MG63 (cell line): ENCODE measurements at regions not wholly inside any gene's neighbourhood (a gene's known extent, or its start where the extent isn't known, plus 50 kb on each side); places are given as distances from the start of the nearest gene placed in this dataset.
"Not testable (repeated sequence)": the region's sequence is repeated elsewhere in the genome, so short reads cannot be mapped to it uniquely, and the experiment has no call there.

Source experiments
- DNase-seq: peaks from one replicate; pipeline ENCODE4 v3.0.0-alpha.2; 2020
- H3K27me3 ChIP-seq: fragments of 250-450 bp; sonication (Bioruptor Pico); 2 replicates; pipeline ENCODE4 v1.5.1; 2020; ENCODE audit warnings: mild to moderate bottlenecking, moderate library complexity
- H3K36me3 ChIP-seq: fragments of 250-450 bp; sonication (Bioruptor Pico); 2 replicates; pipeline ENCODE4 v1.5.1; 2020; ENCODE audit warnings: mild to moderate bottlenecking, moderate library complexity
- H3K4me3 ChIP-seq: fragments of 250-450 bp; sonication (Bioruptor Pico); 2 replicates; pipeline ENCODE4 v1.5.1; 2020; ENCODE audit warnings: mild to moderate bottlenecking, moderate library complexity
- H3K9me3 ChIP-seq: fragments of 250-450 bp; sonication (Bioruptor Pico); 2 replicates; pipeline ENCODE4 v1.5.1; 2020; ENCODE audit warnings: mild to moderate bottlenecking, moderate library complexity

- Histone ChIP-seq H3K9me3 (no peaks in the 10 kb centered on the region; the same call in 1 of the 2 replicates), H3K4me3 (no peak overlapping the region), H3K27me3 (no peaks in the 10 kb centered on the region), H3K36me3 (no peaks in the 10 kb centered on the region)
- DNase-seq: peak; percentile 13
These were observed 214.7 kb upstream of the PTGFR start for GRCh38 chr1:78275906-78276685.

DNA sequence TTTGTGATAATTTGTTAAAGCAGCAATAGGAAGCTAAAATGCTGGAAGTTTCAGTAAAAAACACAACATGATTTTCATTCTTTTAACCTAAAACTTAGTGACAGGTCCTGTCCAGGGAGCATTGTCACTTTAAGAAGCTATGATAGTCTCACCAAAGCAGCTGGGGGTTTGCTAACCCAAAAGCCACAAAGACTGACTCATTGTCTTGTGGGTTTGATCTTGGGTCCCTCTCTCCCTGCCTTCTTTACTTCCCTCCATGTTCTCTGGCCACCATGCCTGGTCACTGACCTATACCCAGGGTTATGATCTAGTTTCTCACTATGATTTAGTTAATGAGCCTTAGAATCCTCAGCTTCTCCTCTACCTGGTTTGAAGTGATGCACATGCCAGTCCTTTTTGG lies 213.5 kb upstream of the PTGFR start:
- H3K36me3 ChIP-seq: no peaks in the 10 kb centered on the region
- no peaks in the 10 kb centered on the region for H3K27me3 ChIP-seq
- DNase-seq: peak; percentile 41
- H3K4me3 ChIP-seq: no peak overlapping the region
- H3K9me3 ChIP-seq: no peaks in the 10 kb centered on the region; the same call in 1 of the 2 replicates

- Histone ChIP-seq H3K9me3 (no peaks in the 10 kb centered on the region), H3K4me3 (no peak overlapping the region), H3K36me3 (no peaks in the 10 kb centered on the region), H3K27me3 (no peaks in the 10 kb centered on the region)
- DNase-seq: no peak
These were observed 211.7 kb upstream of the PTGFR start for GRCh38 chr1:78279051-78279450.

DNA sequence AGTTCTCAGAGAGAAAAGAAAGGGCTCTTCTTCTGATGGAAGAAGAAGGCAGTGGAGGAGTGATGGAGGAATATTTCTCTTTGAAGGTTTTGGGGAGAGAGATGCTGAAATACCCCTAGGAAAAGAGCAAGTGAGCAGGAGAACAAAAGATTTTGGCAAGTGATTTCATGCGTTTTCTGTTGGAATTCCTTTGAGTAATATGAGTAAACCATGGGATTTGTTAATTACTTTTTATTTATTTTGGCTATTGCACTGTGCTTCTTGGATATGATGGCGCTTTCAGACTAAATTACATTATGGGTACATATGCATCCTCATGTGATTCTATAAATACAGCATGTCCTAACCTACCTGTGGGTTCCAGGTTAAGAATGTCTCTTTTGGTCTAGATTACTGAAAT lies 210.1 kb upstream of the PTGFR start:
- H3K9me3 ChIP-seq: no peaks in the 10 kb centered on the region
- H3K27me3 ChIP-seq: no peaks in the 10 kb centered on the region
- H3K4me3 ChIP-seq: no peak overlapping the region
- H3K36me3 ChIP-seq: no peaks in the 10 kb centered on the region
- DNase-seq: no peak

DNA sequence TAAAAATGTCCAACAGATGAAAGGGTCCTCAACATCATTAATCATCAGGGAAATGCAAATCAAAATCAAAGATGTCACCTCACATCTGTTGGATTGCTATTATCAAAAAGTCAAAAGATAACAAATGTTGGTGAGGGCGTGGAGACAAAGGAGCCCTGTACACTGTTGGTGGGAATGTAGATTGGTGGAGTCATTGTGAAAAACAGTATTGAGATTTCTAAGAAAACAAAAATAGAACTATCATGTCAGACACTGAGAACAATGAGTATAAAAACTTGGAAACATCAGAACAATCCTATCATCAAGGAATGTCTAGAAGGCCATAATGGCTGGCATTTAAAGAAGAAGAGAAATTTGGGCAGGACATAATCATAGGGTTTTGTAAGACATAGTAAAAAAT lies 209.2 kb upstream of the PTGFR start:
- H3K27me3 ChIP-seq: no peaks in the 10 kb centered on the region
- DNase-seq: no peak
- H3K36me3 ChIP-seq: no peaks in the 10 kb centered on the region
- H3K9me3 ChIP-seq: no peaks in the 10 kb centered on the region
- H3K4me3 ChIP-seq: no peak overlapping the region

- H3K9me3 ChIP-seq: no peaks in the 10 kb centered on the region
- no peak for DNase-seq
- H3K27me3 ChIP-seq: no peaks in the 10 kb centered on the region
- H3K36me3 ChIP-seq: no peaks in the 10 kb centered on the region
- H3K4me3 ChIP-seq: no peak overlapping the region
These were observed 207.1 kb upstream of the PTGFR start for GRCh38 chr1:78283691-78284090.

- no peaks in the 10 kb centered on the region for H3K36me3 ChIP-seq
- no peak for DNase-seq
- H3K4me3 ChIP-seq: no peak overlapping the region
- no peaks in the 10 kb centered on the region for H3K9me3 ChIP-seq
- H3K27me3 ChIP-seq: no peaks in the 10 kb centered on the region
These were observed 206.4 kb upstream of the PTGFR start for GRCh38 chr1:78284354-78284753.

DNA sequence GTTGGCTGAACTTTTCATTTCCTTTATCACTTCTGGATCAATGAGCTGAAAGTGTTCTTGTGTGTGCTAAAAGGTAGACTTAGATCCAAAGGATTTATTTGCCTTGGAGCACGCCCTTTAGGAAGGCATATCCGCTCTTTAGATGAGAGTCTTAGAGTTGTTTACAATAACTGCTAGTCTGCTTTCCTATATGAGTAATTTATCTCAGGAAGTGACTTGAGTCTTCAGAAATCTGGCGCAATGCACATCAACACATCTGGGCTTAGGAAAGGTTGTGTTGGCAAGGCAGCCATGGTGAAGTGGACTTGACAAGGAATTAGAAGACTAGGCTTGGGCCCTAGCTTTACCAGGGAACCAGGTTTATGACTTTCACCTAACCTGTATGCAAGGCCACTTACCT lies 204.1 kb upstream of the PTGFR start:
- H3K36me3 ChIP-seq: no peaks in the 10 kb centered on the region
- DNase-seq: peak; percentile 87
- no peaks in the 10 kb centered on the region for H3K27me3 ChIP-seq
- H3K9me3 ChIP-seq: no peaks in the 10 kb centered on the region
- H3K4me3 ChIP-seq: no peak overlapping the region

GRCh38 chr1:78289603-78290002 lies 201.2 kb upstream of the PTGFR start:
- Histone ChIP-seq H3K9me3 (no peaks in the 10 kb centered on the region), H3K36me3 (no peaks in the 10 kb centered on the region), H3K27me3 (no peaks in the 10 kb centered on the region), H3K4me3 (no peak overlapping the region)
- no peak for DNase-seq

DNA sequence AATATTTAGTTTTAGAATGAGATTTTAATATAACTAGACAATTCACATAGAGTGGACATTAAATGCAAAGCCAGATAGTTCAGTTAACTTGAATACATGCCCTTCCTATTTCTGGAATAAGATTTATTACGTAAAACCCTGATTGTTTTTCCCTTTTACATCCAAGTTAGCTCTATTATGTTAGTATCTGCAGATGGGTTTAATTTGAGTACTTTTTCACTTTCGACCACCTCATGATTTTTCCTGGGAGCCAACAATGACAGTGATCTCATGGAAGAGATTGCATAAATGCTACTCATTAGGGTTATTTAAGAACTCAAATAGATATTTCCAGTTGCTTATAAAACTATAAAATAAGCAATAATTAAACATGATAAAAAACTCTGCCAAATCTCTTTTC lies 199.4 kb upstream of the PTGFR start:
- H3K4me3 ChIP-seq: no peak overlapping the region
- H3K36me3 ChIP-seq: no peaks in the 10 kb centered on the region
- H3K27me3 ChIP-seq: no peaks in the 10 kb centered on the region
- no peaks in the 10 kb centered on the region for H3K9me3 ChIP-seq
- no peak for DNase-seq

DNA sequence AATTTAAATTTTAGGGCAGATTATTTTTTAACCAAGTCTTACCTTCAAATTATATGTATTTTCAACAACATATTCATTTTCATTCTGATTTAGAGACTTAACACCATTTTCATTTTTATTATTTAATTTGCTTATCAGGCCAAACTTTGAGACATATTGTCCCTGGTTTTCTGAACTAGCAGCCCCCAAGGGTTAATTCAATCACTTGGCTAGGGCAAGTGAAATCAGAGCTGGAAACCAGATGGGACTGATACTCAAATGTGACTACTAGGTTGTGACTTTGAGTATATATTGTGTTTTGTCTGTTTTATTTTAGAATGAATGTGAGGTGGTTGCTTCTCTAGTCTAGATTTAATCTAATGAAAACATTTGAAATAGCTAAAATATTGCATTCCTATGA lies 198.9 kb upstream of the PTGFR start:
- Histone ChIP-seq H3K9me3 (no peaks in the 10 kb centered on the region), H3K36me3 (no peaks in the 10 kb centered on the region), H3K27me3 (no peaks in the 10 kb centered on the region), H3K4me3 (no peak overlapping the region)
- DNase-seq: no peak

- no peaks in the 10 kb centered on the region for H3K9me3 ChIP-seq
- no peak overlapping the region for H3K4me3 ChIP-seq
- no peak for DNase-seq
- H3K36me3 ChIP-seq: no peaks in the 10 kb centered on the region
- no peaks in the 10 kb centered on the region for H3K27me3 ChIP-seq
These were observed 198.4 kb upstream of the PTGFR start for GRCh38 chr1:78292361-78292760.

- Histone ChIP-seq H3K4me3 (no peak overlapping the region), H3K27me3 (no peaks in the 10 kb centered on the region), H3K36me3 (no peaks in the 10 kb centered on the region), H3K9me3 (peaks cover 9% of the 10 kb centered on the region)
- DNase-seq: no peak
These were observed 192.9 kb upstream of the PTGFR start for GRCh38 chr1:78297836-78298235.

GRCh38 chr1:78298349-78298748 lies 192.4 kb upstream of the PTGFR start:
- Histone ChIP-seq H3K9me3 (peaks cover 13% of the 10 kb centered on the region), H3K27me3 (no peaks in the 10 kb centered on the region), H3K4me3 (no peak overlapping the region), H3K36me3 (no peaks in the 10 kb centered on the region)
- no peak for DNase-seq

DNA sequence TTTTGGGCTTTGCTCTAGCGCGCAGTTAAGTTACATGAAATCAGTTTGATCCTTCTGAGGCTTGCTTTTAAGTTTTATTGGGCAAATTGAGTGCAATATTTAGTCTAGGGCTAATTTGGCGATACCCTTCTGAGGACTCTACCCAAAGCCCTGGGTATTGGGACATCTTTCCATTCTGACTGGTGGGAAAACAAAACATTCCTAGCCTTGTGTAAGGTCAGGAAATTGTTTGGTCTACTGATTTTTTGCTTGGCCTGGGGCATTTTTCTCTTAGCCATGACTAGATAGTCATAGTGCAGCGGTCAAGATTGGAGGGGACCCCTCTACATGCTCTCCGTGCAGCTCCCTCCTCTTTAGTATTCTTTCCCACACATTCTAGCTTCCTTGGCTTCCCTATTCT lies 189.6 kb upstream of the PTGFR start:
- H3K36me3 ChIP-seq: no peaks in the 10 kb centered on the region
- no peaks in the 10 kb centered on the region for H3K27me3 ChIP-seq
- H3K4me3 ChIP-seq: no peak overlapping the region
- no peak for DNase-seq
- H3K9me3 ChIP-seq: peaks cover 13% of the 10 kb centered on the region

- DNase-seq: peak; percentile 83
- Histone ChIP-seq H3K27me3 (no peaks in the 10 kb centered on the region), H3K4me3 (no peak overlapping the region), H3K9me3 (peaks cover 13% of the 10 kb centered on the region), H3K36me3 (no peaks in the 10 kb centered on the region)
These were observed 187.2 kb upstream of the PTGFR start for GRCh38 chr1:78303620-78304019.

GRCh38 chr1:78304341-78304740 lies 186.4 kb upstream of the PTGFR start:
- Histone ChIP-seq H3K27me3 (no peaks in the 10 kb centered on the region), H3K36me3 (no peaks in the 10 kb centered on the region), H3K4me3 (no peak overlapping the region), H3K9me3 (peaks cover 13% of the 10 kb centered on the region)
- no peak for DNase-seq

DNA sequence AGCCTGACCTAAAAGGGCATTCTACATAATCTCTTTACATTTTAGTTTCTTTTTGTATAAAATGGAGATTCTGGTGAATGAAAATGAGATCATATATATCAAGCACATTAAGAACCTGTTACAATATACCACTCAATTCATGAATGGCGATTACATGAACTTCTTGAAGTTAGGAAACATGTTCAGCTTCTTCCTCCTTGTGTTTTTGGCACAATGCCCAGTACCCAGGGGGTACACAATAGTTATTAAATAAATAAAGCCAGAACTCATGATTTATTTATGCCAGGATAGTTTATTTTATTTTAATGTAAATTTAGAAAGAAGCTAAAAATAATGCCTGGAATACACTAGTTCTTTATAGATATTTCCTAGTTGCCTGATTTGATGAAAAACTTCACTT lies 186.0 kb upstream of the PTGFR start:
- H3K27me3 ChIP-seq: no peaks in the 10 kb centered on the region
- H3K4me3 ChIP-seq: no peak overlapping the region
- H3K36me3 ChIP-seq: no peaks in the 10 kb centered on the region
- peaks cover 13% of the 10 kb centered on the region for H3K9me3 ChIP-seq
- DNase-seq: no peak

- DNase-seq, H3K36me3 ChIP-seq, H3K9me3 ChIP-seq, H3K4me3 ChIP-seq, H3K27me3 ChIP-seq: not testable (repeated sequence)
These were observed 180.5 kb upstream of the PTGFR start for GRCh38 chr1:78310261-78310660.
